ENCODE measurements at regions not wholly inside any gene's neighbourhood (a gene's known extent, or its start where the extent isn't known, plus 50 kb on each side); places are given as distances from the start of the nearest gene placed in this dataset.
A peak's percentile ranks its signal among the peaks of the same experiment; 100 is the strongest.

- CTCF ChIA-PET (ENCODE audit: unreplicated experiment) = no interaction called here
- H3K79me2 ChIP-seq (ENCODE audit: insufficient read depth, low read depth, low read length) = no peaks in the 10 kb centered on the region
- DNase-seq (ENCODE audit: low spot score) = no peak
- POLR2A ChIA-PET = no interaction called here
- no peaks in the 10 kb centered on the region for H3K9me3 ChIP-seq (ENCODE audit: low read length)
- H3K4me3 ChIP-seq (ENCODE audit: low read depth, low read length, poor library complexity, severe bottlenecking) = no peak overlapping the region
- H3K27ac ChIP-seq (ENCODE audit: low read depth, low read length, poor library complexity, severe bottlenecking) = no peak overlapping the region
- no peak overlapping the region for H3K4me2 ChIP-seq (ENCODE audit: low read length)
- H3K36me3 ChIP-seq (ENCODE audit: insufficient read depth, low read length) = no peaks in the 10 kb centered on the region
- no peaks in the 10 kb centered on the region for H3K4me1 ChIP-seq (ENCODE audit: insufficient read depth, low read length, poor library complexity, severe bottlenecking)
- intact Hi-C loops (cut with micrococcal nuclease; ENCODE audit: unreplicated experiment) = no loop called here
- TF ChIP-seq, protein P1, sequence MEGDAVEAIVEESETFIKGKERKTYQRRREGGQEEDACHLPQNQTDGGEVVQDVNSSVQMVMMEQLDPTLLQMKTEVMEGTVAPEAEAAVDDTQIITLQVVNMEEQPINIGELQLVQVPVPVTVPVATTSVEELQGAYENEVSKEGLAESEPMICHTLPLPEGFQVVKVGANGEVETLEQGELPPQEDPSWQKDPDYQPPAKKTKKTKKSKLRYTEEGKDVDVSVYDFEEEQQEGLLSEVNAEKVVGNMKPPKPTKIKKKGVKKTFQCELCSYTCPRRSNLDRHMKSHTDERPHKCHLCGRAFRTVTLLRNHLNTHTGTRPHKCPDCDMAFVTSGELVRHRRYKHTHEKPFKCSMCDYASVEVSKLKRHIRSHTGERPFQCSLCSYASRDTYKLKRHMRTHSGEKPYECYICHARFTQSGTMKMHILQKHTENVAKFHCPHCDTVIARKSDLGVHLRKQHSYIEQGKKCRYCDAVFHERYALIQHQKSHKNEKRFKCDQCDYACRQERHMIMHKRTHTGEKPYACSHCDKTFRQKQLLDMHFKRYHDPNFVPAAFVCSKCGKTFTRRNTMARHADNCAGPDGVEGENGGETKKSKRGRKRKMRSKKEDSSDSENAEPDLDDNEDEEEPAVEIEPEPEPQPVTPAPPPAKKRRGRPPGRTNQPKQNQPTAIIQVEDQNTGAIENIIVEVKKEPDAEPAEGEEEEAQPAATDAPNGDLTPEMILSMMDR (conservative IDR thresholded peaks at IDR 0.05; ENCODE audit: low read length) = no peak
- TF ChIP-seq EZH2phosphoT487 (IDR thresholded peaks at IDR 0.05; ENCODE audit: borderline replicate concordance, low read depth, low read length) = no peak
- BruUV-seq (replicated peaks) = no TSS peak
- no peak overlapping the region for H2AFZ ChIP-seq (ENCODE audit: low read length)
- H3K9me2 ChIP-seq (ENCODE audit: insufficient read depth, low read length) = no peaks in the 10 kb centered on the region
- H4K20me1 ChIP-seq (ENCODE audit: insufficient read depth, low read length) = no peaks in the 10 kb centered on the region
Measured at GRCh38 chr18:77736842-77737241, 487.2 kb downstream of the GALR1 start.

GRCh38 chr18:77737405-77737804 lies 487.8 kb downstream of the GALR1 start:
- no TSS peak for BruUV-seq (replicated peaks)
- CTCF ChIA-PET (ENCODE audit: unreplicated experiment) = no interaction called here

DNA sequence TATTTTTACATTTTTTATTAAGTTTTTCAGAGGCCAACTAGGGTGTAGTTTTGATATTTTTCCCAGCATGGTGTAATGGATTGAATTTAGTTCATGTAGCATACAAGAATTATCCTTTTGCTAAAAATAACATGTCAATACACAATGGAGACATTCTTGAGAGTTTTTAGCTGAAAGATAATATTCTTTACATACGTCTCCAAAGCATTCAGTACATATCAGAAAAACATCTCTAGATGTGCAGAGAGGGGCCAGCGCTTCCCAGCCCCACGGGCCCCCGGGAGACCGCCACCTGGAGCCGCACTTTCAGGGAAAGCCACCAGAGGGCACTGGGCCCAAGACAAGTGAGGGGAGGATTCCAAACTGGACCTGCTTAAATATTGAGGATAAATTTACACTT lies 499.4 kb downstream of the GALR1 start:
- H3K4me1 ChIP-seq (ENCODE audit: insufficient read depth, low read length, poor library complexity, severe bottlenecking) = no peaks in the 10 kb centered on the region
- no peaks in the 10 kb centered on the region for H3K9me2 ChIP-seq (ENCODE audit: insufficient read depth, low read length)
- ChIA-PET POLR2A (no interaction called here), CTCF (ENCODE audit: unreplicated experiment) (no interaction called here)
- no peak overlapping the region for H2AFZ ChIP-seq (ENCODE audit: low read length)
- H3K4me2 ChIP-seq (ENCODE audit: low read length) = no peak overlapping the region
- no peak overlapping the region for H3K27ac ChIP-seq (ENCODE audit: low read depth, low read length, poor library complexity, severe bottlenecking)
- no peak for DNase-seq (ENCODE audit: low spot score)
- no TSS peak for BruUV-seq (replicated peaks)
- TF ChIP-seq EZH2phosphoT487 (IDR thresholded peaks at IDR 0.05; ENCODE audit: borderline replicate concordance, low read depth, low read length) = no peak
- TF ChIP-seq, protein P1 (conservative IDR thresholded peaks at IDR 0.05; ENCODE audit: low read length) = peak; percentile 66
- no peaks in the 10 kb centered on the region for H3K36me3 ChIP-seq (ENCODE audit: insufficient read depth, low read length)
- H3K9me3 ChIP-seq (ENCODE audit: low read length) = no peaks in the 10 kb centered on the region
- intact Hi-C loops (cut with micrococcal nuclease; ENCODE audit: unreplicated experiment) = no loop called here
- H3K4me3 ChIP-seq (ENCODE audit: low read depth, low read length, poor library complexity, severe bottlenecking) = no peak overlapping the region
- no peaks in the 10 kb centered on the region for H4K20me1 ChIP-seq (ENCODE audit: insufficient read depth, low read length)
- H3K79me2 ChIP-seq (ENCODE audit: insufficient read depth, low read depth, low read length) = no peaks in the 10 kb centered on the region

More at GRCh38 chr18:77737405-77737804, 487.8 kb downstream of the GALR1 start:
- DNase-seq (ENCODE audit: low spot score) = no peak
- intact Hi-C loops (cut with micrococcal nuclease; ENCODE audit: unreplicated experiment) = no loop called here
- Histone ChIP-seq H3K9me3 (ENCODE audit: low read length) (no peaks in the 10 kb centered on the region), H2AFZ (ENCODE audit: low read length) (no peak overlapping the region), H3K36me3 (ENCODE audit: insufficient read depth, low read length) (no peaks in the 10 kb centered on the region), H3K9me2 (ENCODE audit: insufficient read depth, low read length) (no peaks in the 10 kb centered on the region), H3K27ac (ENCODE audit: low read depth, low read length, poor library complexity, severe bottlenecking) (no peak overlapping the region), H3K4me2 (ENCODE audit: low read length) (no peak overlapping the region), H3K4me1 (ENCODE audit: insufficient read depth, low read length, poor library complexity, severe bottlenecking) (no peaks in the 10 kb centered on the region), H3K79me2 (ENCODE audit: insufficient read depth, low read depth, low read length) (no peaks in the 10 kb centered on the region), H4K20me1 (ENCODE audit: insufficient read depth, low read length) (no peaks in the 10 kb centered on the region), H3K4me3 (ENCODE audit: low read depth, low read length, poor library complexity, severe bottlenecking) (no peak overlapping the region)
- TF ChIP-seq, protein P1 (conservative IDR thresholded peaks at IDR 0.05; ENCODE audit: low read length) = no peak
- no peak for TF ChIP-seq EZH2phosphoT487 (IDR thresholded peaks at IDR 0.05; ENCODE audit: borderline replicate concordance, low read depth, low read length)
- POLR2A ChIA-PET = no interaction called here
